ENCODE measurements at regions not wholly inside any gene's neighbourhood (a gene's known extent, or its start where the extent isn't known, plus 50 kb on each side); places are given as distances from the start of the nearest gene placed in this dataset.
A peak's percentile ranks its signal among the peaks of the same experiment; 100 is the strongest.
"Not testable (repeated sequence)": the region's sequence is repeated elsewhere in the genome, so short reads cannot be mapped to it uniquely, and the experiment has no call there.

- peak in 10 of 11 donors; percentile 0 to 41 (median 20) for DNase-seq (ENCODE audit: extremely low read depth in 1 of 11, low read depth in 9 of 11, low spot score in 4 of 11)
These were observed 56.9 kb upstream of the RASA1 start for GRCh38 chr5:87210743-87211142.

GRCh38 chr5:87211676-87212075 lies 56.0 kb upstream of the RASA1 start:
- no peak for DNase-seq (ENCODE audit: extremely low read depth in 1 of 11, low read depth in 9 of 11, low spot score in 4 of 11)

GRCh38 chr5:87212183-87212582 lies 55.5 kb upstream of the RASA1 start:
- not testable (repeated sequence) for DNase-seq (ENCODE audit: extremely low read depth in 1 of 11, low read depth in 9 of 11, low spot score in 4 of 11)

GRCh38 chr5:87217480-87217879 lies 50.2 kb upstream of the RASA1 start:
- DNase-seq (ENCODE audit: extremely low read depth in 1 of 11, low read depth in 9 of 11, low spot score in 4 of 11): not testable (repeated sequence)
